Neuronal stem cell (in vitro differentiated cells): ENCODE measurements at regions not wholly inside any gene's neighbourhood (a gene's known extent, or its start where the extent isn't known, plus 50 kb on each side); places are given as distances from the start of the nearest gene placed in this dataset.

ENCODE experiments used
- DNase-seq: peaks from one replicate; pipeline ENCODE4 v3.0.0-alpha.2; 2013; ENCODE audit warnings: low spot score
- H2AFZ ChIP-seq: one replicate; pipeline ENCODE4 v1.6.1; 2013; ENCODE audit warnings: mild to moderate bottlenecking, low read length, inconsistent platforms
- H2AK5ac ChIP-seq: 2 replicates; pipeline ENCODE4 v1.6.1; 2013; ENCODE audit warnings: low read depth, mild to moderate bottlenecking, inconsistent platforms, low read length, moderate library complexity, mixed read lengths
- H2BK120ac ChIP-seq: 2 replicates; pipeline ENCODE4 v1.6.1; 2013; ENCODE audit warnings: low read depth, mild to moderate bottlenecking, inconsistent platforms, low read length, moderate library complexity, mixed read lengths
- H2BK12ac ChIP-seq: one replicate; pipeline ENCODE4 v1.6.1; 2013; ENCODE audit warnings: low read length, inconsistent platforms
- H2BK15ac ChIP-seq: 2 replicates; pipeline ENCODE4 v1.6.1; 2013; ENCODE audit warnings: mild to moderate bottlenecking, low read length, inconsistent platforms, mixed read lengths
- H2BK5ac ChIP-seq: one replicate; pipeline ENCODE4 v1.6.1; 2013; ENCODE audit warnings: inconsistent platforms, mild to moderate bottlenecking, low read length, moderate library complexity
- H3K14ac ChIP-seq: one replicate; pipeline ENCODE4 v1.6.1; 2013; ENCODE audit warnings: low read length, inconsistent platforms
- H3K18ac ChIP-seq: 2 replicates; pipeline ENCODE4 v1.6.1; 2013; ENCODE audit warnings: low read length, inconsistent platforms
- H3K23ac ChIP-seq: 2 replicates; pipeline ENCODE4 v1.6.1; 2013; ENCODE audit warnings: low read depth, mild to moderate bottlenecking, mixed read lengths, low read length, inconsistent platforms; ENCODE audit not compliant: poor library complexity
- H3K27ac ChIP-seq: replicated peaks from 3 replicates; pipeline ENCODE4 v1.5.1; 2013; ENCODE audit warnings: low read length, inconsistent platforms
- H3K27me3 ChIP-seq, 3 experiments: 2 replicates each; pipeline ENCODE4 v1.6.1; 2013; ENCODE audit warnings: low read length in 3 of 3, mild to moderate bottlenecking in 2 of 3, inconsistent platforms in 1 of 3, low read depth in 1 of 3, mixed read lengths in 1 of 3, moderate library complexity in 1 of 3; ENCODE audit not compliant: control insufficient read depth in 3 of 3, insufficient read depth in 3 of 3
- H3K36me3 ChIP-seq, 2 donors: replicated peaks in 1 of 2; 2 replicates each; pipeline ENCODE4 v1.6.1; 2013; ENCODE audit warnings: low read length in 2 of 2; ENCODE audit not compliant: control insufficient read depth in 2 of 2, insufficient read depth in 2 of 2
- H3K4ac ChIP-seq: 2 replicates; pipeline ENCODE4 v1.6.1; 2013; ENCODE audit warnings: inconsistent platforms, mild to moderate bottlenecking, low read length, moderate library complexity
- H3K4me1 ChIP-seq, 2 donors: 1 replicate in 1 of 2; 2 replicates in 1 of 2; pipeline ENCODE4 v1.6.1; 2013; ENCODE audit warnings: low read length in 2 of 2, low read depth in 1 of 2; ENCODE audit not compliant: control insufficient read depth in 2 of 2, insufficient read depth in 1 of 2
- H3K4me2 ChIP-seq: one replicate; pipeline ENCODE4 v1.6.1; 2013; ENCODE audit warnings: mild to moderate bottlenecking, low read length, inconsistent platforms; ENCODE audit not compliant: insufficient read depth, poor library complexity, severe bottlenecking
- H3K4me3 ChIP-seq, 2 donors: 2 replicates each; pipeline ENCODE4 v1.5.1; 2013; ENCODE audit warnings: low read length in 2 of 2, mild to moderate bottlenecking in 2 of 2, inconsistent platforms in 1 of 2, moderate library complexity in 1 of 2
- H3K79me1 ChIP-seq: one replicate; pipeline ENCODE4 v1.6.1; 2013; ENCODE audit warnings: low read depth, mild to moderate bottlenecking, inconsistent platforms, low read length, moderate library complexity
- H3K9ac ChIP-seq: one replicate; pipeline ENCODE4 v1.6.1; 2013; ENCODE audit warnings: mild to moderate bottlenecking, low read depth, low read length, inconsistent platforms; ENCODE audit not compliant: poor library complexity
- H3K9me3 ChIP-seq, 2 donors: replicated peaks in 1 of 2; 2 replicates each; pipeline versions ENCODE3 to v1.6.1; 2013; ENCODE audit warnings: low read length in 2 of 2, mild to moderate bottlenecking in 2 of 2, inconsistent platforms in 1 of 2, low read depth in 1 of 2, mixed read lengths in 1 of 2, moderate library complexity in 1 of 2; ENCODE audit not compliant: control insufficient read depth in 2 of 2, insufficient read depth in 1 of 2
- H4K8ac ChIP-seq: one replicate; pipeline ENCODE4 v1.6.1; 2013; ENCODE audit warnings: low read depth, mild to moderate bottlenecking, inconsistent platforms, low read length, moderate library complexity
- H4K91ac ChIP-seq: one replicate; pipeline ENCODE4 v1.6.1; 2013; ENCODE audit warnings: low read length, low read depth, mild to moderate bottlenecking, inconsistent platforms; ENCODE audit not compliant: poor library complexity
- WGBS, 2 donors: extraction: QIAGEN DNeasy Blood & Tissue Kit; methylation state at CpG; one replicate each; pipeline ENCODE4 v1.1.7; 2013; ENCODE audit warnings: missing lambda C conversion rate in 2 of 2, mixed read lengths in 1 of 2; ENCODE audit not compliant: insufficient read length in 2 of 2, insufficient replicate concordance in 1 of 2; ENCODE audit errors: extremely low coverage in 2 of 2; 5-methylcytosine and 5-hydroxymethylcytosine counted together

- no peak for DNase-seq
- peaks cover 2 to 5% of the 10 kb centered on the region in 2 donors for H3K4me1 ChIP-seq
- H2BK12ac ChIP-seq: no peak overlapping the region
- H2AFZ ChIP-seq: no peak overlapping the region
- no peak overlapping the region for H2BK5ac ChIP-seq
- H2BK120ac ChIP-seq: no peak overlapping the region
- peak overlapping the region; percentile 3 for H3K18ac ChIP-seq
- H2AK5ac ChIP-seq: no peak overlapping the region
- no peak overlapping the region for H4K91ac ChIP-seq
- no CpG with 5 or more reads among the region's 9 CpGs for whole genome bisulfite sequencing, 2 donors
- no peak overlapping the region for H3K4me2 ChIP-seq
- H3K14ac ChIP-seq: no peak overlapping the region
- peaks cover 0 to 5% (median 0%) of the 10 kb centered on the region in 3 experiments for H3K27me3 ChIP-seq
- no peak overlapping the region for H4K8ac ChIP-seq
- H2BK15ac ChIP-seq: no peak overlapping the region
- H3K4ac ChIP-seq: no peak overlapping the region
- no peaks in the 10 kb centered on the region for H3K9me3 ChIP-seq
- no peak overlapping the region for H3K4me3 ChIP-seq
- H3K23ac ChIP-seq: no peak overlapping the region
- no peak overlapping the region for H3K9ac ChIP-seq
- H3K36me3 ChIP-seq: no peaks in the 10 kb centered on the region
- no peaks in the 10 kb centered on the region for H3K79me1 ChIP-seq
- H3K27ac ChIP-seq: no peak overlapping the region
Observed at GRCh38 chr2:767440-767839, 90.2 kb upstream of the TMEM18 start.

GRCh38 chr2:766255-766654 lies 89.0 kb upstream of the TMEM18 start:
- Histone ChIP-seq H2AFZ (no peak overlapping the region), H2BK12ac (no peak overlapping the region), H3K27me3 (peaks cover 0 to 14% (median 0%) of the 10 kb centered on the region in 3 experiments), H3K36me3 (no peaks in the 10 kb centered on the region), H3K9me3 (no peaks in the 10 kb centered on the region), H4K8ac (no peak overlapping the region), H2BK120ac (no peak overlapping the region), H4K91ac (no peak overlapping the region), H2BK5ac (no peak overlapping the region), H3K23ac (peak overlapping the region; percentile 83), H3K4me3 (no peak overlapping the region), H3K14ac (no peak overlapping the region), H2BK15ac (no peak overlapping the region), H3K27ac (no peak overlapping the region), H3K79me1 (no peaks in the 10 kb centered on the region), H3K9ac (no peak overlapping the region), H3K4me2 (no peak overlapping the region), H3K18ac (peak overlapping the region; percentile 58), H3K4me1 (peaks cover 2% of the 10 kb centered on the region in 2 donors), H2AK5ac (peak overlapping the region; percentile 73), H3K4ac (no peak overlapping the region)
- no peak for DNase-seq
- WGBS, 2 donors: no CpG with 5 or more reads among the region's 13 CpGs

GRCh38 chr2:765369-765768 lies 88.2 kb upstream of the TMEM18 start:
- Histone ChIP-seq H2BK120ac (no peak overlapping the region), H3K27ac (no peak overlapping the region), H3K4me2 (no peak overlapping the region), H3K4me3 (no peak overlapping the region), H3K23ac (no peak overlapping the region), H3K36me3 (no peaks in the 10 kb centered on the region), H2AFZ (no peak overlapping the region), H3K14ac (no peak overlapping the region), H3K18ac (no peak overlapping the region), H2BK5ac (no peak overlapping the region), H4K91ac (no peak overlapping the region), H3K4me1 (peaks cover 2 to 3% of the 10 kb centered on the region in 2 donors), H2BK15ac (no peak overlapping the region), H3K9me3 (no peaks in the 10 kb centered on the region), H2AK5ac (no peak overlapping the region), H3K9ac (no peak overlapping the region), H3K79me1 (no peaks in the 10 kb centered on the region), H2BK12ac (no peak overlapping the region), H4K8ac (no peak overlapping the region), H3K4ac (no peak overlapping the region), H3K27me3 (peaks cover 0 to 17% (median 0%) of the 10 kb centered on the region in 3 experiments)
- no peak for DNase-seq
- no CpG with 5 or more reads among the region's 6 CpGs for WGBS, 2 donors

GRCh38 chr2:763766-764525 lies 86.7 kb upstream of the TMEM18 start:
- no peak for DNase-seq
- no peaks in the 10 kb centered on the region for H3K9me3 ChIP-seq
- H2BK15ac ChIP-seq: no peak overlapping the region
- no peaks in the 10 kb centered on the region for H3K79me1 ChIP-seq
- no peak overlapping the region for H3K18ac ChIP-seq
- H3K23ac ChIP-seq: no peak overlapping the region
- H3K14ac ChIP-seq: no peak overlapping the region
- H2BK12ac ChIP-seq: no peak overlapping the region
- H3K4me2 ChIP-seq: no peak overlapping the region
- H3K27ac ChIP-seq: no peak overlapping the region
- no peaks in the 10 kb centered on the region for H3K36me3 ChIP-seq
- H3K4me3 ChIP-seq: no peak overlapping the region
- H2BK120ac ChIP-seq: no peak overlapping the region
- WGBS, 2 donors: no CpG with 5 or more reads among the region's 16 CpGs
- H2AK5ac ChIP-seq: no peak overlapping the region
- no peak overlapping the region for H3K9ac ChIP-seq
- peaks cover 0 to 17% (median 0%) of the 10 kb centered on the region in 3 experiments for H3K27me3 ChIP-seq
- H3K4me1 ChIP-seq: peaks cover 2 to 3% of the 10 kb centered on the region in 2 donors
- no peak overlapping the region for H3K4ac ChIP-seq
- H4K8ac ChIP-seq: no peak overlapping the region
- H2BK5ac ChIP-seq: no peak overlapping the region
- H2AFZ ChIP-seq: no peak overlapping the region
- H4K91ac ChIP-seq: no peak overlapping the region
